ENCODE measurements at regions not wholly inside any gene's neighbourhood (a gene's known extent, or its start where the extent isn't known, plus 50 kb on each side); places are given as distances from the start of the nearest gene placed in this dataset.

- no peak for TF ChIP-seq CTCF (IDR thresholded peaks at IDR 0.05; ENCODE audit: borderline replicate concordance, insufficient read depth, low read depth, low read length)
- H3K4me3 ChIP-seq (ENCODE audit: low read depth, low read length), result no peak overlapping the region
Observed at GRCh38 chr21:27740084-27740483, 773.2 kb upstream of the ADAMTS5 start.

- no peak for TF ChIP-seq CTCF (IDR thresholded peaks at IDR 0.05; ENCODE audit: borderline replicate concordance, insufficient read depth, low read depth, low read length)
- no peak overlapping the region for H3K4me3 ChIP-seq (ENCODE audit: low read depth, low read length)
Observed at GRCh38 chr21:27739187-27739586, 772.3 kb upstream of the ADAMTS5 start.

- no peak overlapping the region for H3K4me3 ChIP-seq (ENCODE audit: low read depth, low read length)
- no peak for TF ChIP-seq CTCF (IDR thresholded peaks at IDR 0.05; ENCODE audit: borderline replicate concordance, insufficient read depth, low read depth, low read length)
Observed at GRCh38 chr21:27735699-27736098, 768.8 kb upstream of the ADAMTS5 start.

GRCh38 chr21:27734146-27734545, 767.3 kb upstream of the ADAMTS5 start:
- no peak for TF ChIP-seq CTCF (IDR thresholded peaks at IDR 0.05; ENCODE audit: borderline replicate concordance, insufficient read depth, low read depth, low read length)
- no peak overlapping the region for H3K4me3 ChIP-seq (ENCODE audit: low read depth, low read length)

- no peak for TF ChIP-seq CTCF (IDR thresholded peaks at IDR 0.05; ENCODE audit: borderline replicate concordance, insufficient read depth, low read depth, low read length)
- H3K4me3 ChIP-seq (ENCODE audit: low read depth, low read length), result no peak overlapping the region
Observed at GRCh38 chr21:27725916-27726315, 759.0 kb upstream of the ADAMTS5 start.

- no peak overlapping the region for H3K4me3 ChIP-seq (ENCODE audit: low read depth, low read length)
- TF ChIP-seq CTCF (IDR thresholded peaks at IDR 0.05; ENCODE audit: borderline replicate concordance, insufficient read depth, low read depth, low read length), result no peak
Observed at GRCh38 chr21:27722095-27722494, 755.2 kb upstream of the ADAMTS5 start.

- H3K4me3 ChIP-seq (ENCODE audit: low read depth, low read length), result no peak overlapping the region
- no peak for TF ChIP-seq CTCF (IDR thresholded peaks at IDR 0.05; ENCODE audit: borderline replicate concordance, insufficient read depth, low read depth, low read length)
Observed at GRCh38 chr21:27721675-27722074, 754.8 kb upstream of the ADAMTS5 start.
